Myocyte (in vitro differentiated cells): ENCODE measurements at regions not wholly inside any gene's neighbourhood (a gene's known extent, or its start where the extent isn't known, plus 50 kb on each side); places are given as distances from the start of the nearest gene placed in this dataset.
A peak's percentile ranks its signal among the peaks of the same experiment; 100 is the strongest.
"Not testable (repeated sequence)": the region's sequence is repeated elsewhere in the genome, so short reads cannot be mapped to it uniquely, and the experiment has no call there.

Source experiments
- DNase-seq: peaks from one replicate; pipeline ENCODE4 v3.0.0-alpha.2; 2012; ENCODE audit warnings: low read depth

- peak; percentile 18 for DNase-seq
Observed at GRCh38 chr4:163688856-163689255, 194.4 kb downstream of the TMA16 start.

GRCh38 chr4:163693211-163693610, 198.7 kb downstream of the TMA16 start:
- peak; percentile 28 for DNase-seq

GRCh38 chr4:163693776-163694175, 199.3 kb downstream of the TMA16 start:
- no peak for DNase-seq

- peak; percentile 16 for DNase-seq
Observed at GRCh38 chr4:163694385-163694784, 199.9 kb downstream of the TMA16 start.

- DNase-seq, result no peak
Observed at GRCh38 chr4:163697121-163697520, 202.6 kb downstream of the TMA16 start.

- DNase-seq, result not testable (repeated sequence)
Observed at GRCh38 chr4:163700383-163700782, 205.9 kb downstream of the TMA16 start.

GRCh38 chr4:163701916-163702315, 207.4 kb downstream of the TMA16 start:
- DNase-seq, result no peak

GRCh38 chr4:163702736-163703135, 208.2 kb downstream of the TMA16 start:
- no peak for DNase-seq

- no peak for DNase-seq
Observed at GRCh38 chr4:163703251-163703650, 208.8 kb downstream of the TMA16 start.

- no peak for DNase-seq
Observed at GRCh38 chr4:163707873-163708272, 213.4 kb downstream of the TMA16 start.

GRCh38 chr4:163709601-163710000, 215.1 kb downstream of the TMA16 start:
- no peak for DNase-seq

- no peak for DNase-seq
Observed at GRCh38 chr4:163710158-163710557, 215.7 kb downstream of the TMA16 start.

- not testable (repeated sequence) for DNase-seq
Observed at GRCh38 chr4:163724495-163724894, 230.0 kb downstream of the TMA16 start.

GRCh38 chr4:163726641-163727040, 232.2 kb downstream of the TMA16 start:
- DNase-seq, result no peak

- no peak for DNase-seq
Observed at GRCh38 chr4:163731071-163731470, 236.6 kb downstream of the TMA16 start.

- DNase-seq, result no peak
Observed at GRCh38 chr4:163732473-163732872, 238.0 kb downstream of the TMA16 start.

- DNase-seq, result no peak
Observed at GRCh38 chr4:163736876-163737275, 242.4 kb downstream of the TMA16 start.

- not testable (repeated sequence) for DNase-seq
Observed at GRCh38 chr4:163737846-163738245, 243.4 kb downstream of the TMA16 start.

- no peak for DNase-seq
Observed at GRCh38 chr4:163738521-163738920, 244.0 kb downstream of the TMA16 start.

GRCh38 chr4:163744861-163745260, 250.4 kb downstream of the TMA16 start:
- no peak for DNase-seq

- DNase-seq, result no peak
Observed at GRCh38 chr4:163747293-163747692, 252.8 kb downstream of the TMA16 start.

- no peak for DNase-seq
Observed at GRCh38 chr4:163747886-163748285, 253.4 kb downstream of the TMA16 start.

GRCh38 chr4:163748449-163748848, 254.0 kb downstream of the TMA16 start:
- no peak for DNase-seq

GRCh38 chr4:163755013-163755412, 260.5 kb downstream of the TMA16 start:
- DNase-seq, result peak; percentile 31
